PC-9 (cell line): ENCODE measurements at regions not wholly inside any gene's neighbourhood (a gene's known extent, or its start where the extent isn't known, plus 50 kb on each side); places are given as distances from the start of the nearest gene placed in this dataset.

ENCODE experiments used
- CTCF ChIP-seq: fragments of 200-600 bp; sonication (generic); conservative IDR thresholded peaks from 2 replicates; pipeline ENCODE4 v1.6.1; 2017; ENCODE audit warnings: mixed run types, antibody characterized with exemption, mild to moderate bottlenecking, moderate library complexity
- EZH2 ChIP-seq: fragments of 200-600 bp; sonication (generic); IDR thresholded peaks from 2 replicates; pipeline ENCODE4 v1.8.0; 2017; ENCODE audit warnings: antibody characterized with exemption, low read depth

GRCh38 chr20:54284928-54285704, 77.2 kb downstream of the PFDN4 start:
- no peak for TF ChIP-seq CTCF
- TF ChIP-seq EZH2, result no peak
